ENCODE measurements at regions not wholly inside any gene's neighbourhood (a gene's known extent, or its start where the extent isn't known, plus 50 kb on each side); places are given as distances from the start of the nearest gene placed in this dataset.

GRCh38 chr10:36489611-36490228, 635.7 kb upstream of the ANKRD30A start:
- TF ChIP-seq CTCF (conservative IDR thresholded peaks at IDR 0.05; ENCODE audit: low read depth, low read length): no peak
- Histone ChIP-seq H3K4me1 (ENCODE audit: low read depth, poor library complexity, severe bottlenecking) (no peaks in the 10 kb centered on the region), H3K9ac (no peak overlapping the region), H3K27ac (no peak overlapping the region), H4K20me1 (ENCODE audit: insufficient read depth) (no peaks in the 10 kb centered on the region), H3K36me3 (ENCODE audit: insufficient read depth) (no peaks in the 10 kb centered on the region), H3K79me2 (ENCODE audit: insufficient read depth, low read depth) (no peaks in the 10 kb centered on the region), H3K27me3 (ENCODE audit: insufficient read depth, low read depth) (no peaks in the 10 kb centered on the region), H3K4me2 (no peak overlapping the region), H2AFZ (ENCODE audit: low read depth) (no peak overlapping the region), H3K4me3 (IDR thresholded peaks at IDR 0.05; ENCODE audit: insufficient read depth, low read depth, low read length) (no peak overlapping the region)

- no peaks in the 10 kb centered on the region for H3K79me2 ChIP-seq (ENCODE audit: insufficient read depth, low read depth)
- no peak overlapping the region for H3K4me3 ChIP-seq (IDR thresholded peaks at IDR 0.05; ENCODE audit: insufficient read depth, low read depth, low read length)
- H4K20me1 ChIP-seq (ENCODE audit: insufficient read depth): no peaks in the 10 kb centered on the region
- no peak overlapping the region for H3K9ac ChIP-seq
- no peaks in the 10 kb centered on the region for H3K36me3 ChIP-seq (ENCODE audit: insufficient read depth)
- H3K27me3 ChIP-seq (ENCODE audit: insufficient read depth, low read depth): no peaks in the 10 kb centered on the region
- H2AFZ ChIP-seq (ENCODE audit: low read depth): no peak overlapping the region
- TF ChIP-seq CTCF (conservative IDR thresholded peaks at IDR 0.05; ENCODE audit: low read depth, low read length): no peak
- no peak overlapping the region for H3K4me2 ChIP-seq
- H3K27ac ChIP-seq: no peak overlapping the region
- H3K4me1 ChIP-seq (ENCODE audit: low read depth, poor library complexity, severe bottlenecking): no peaks in the 10 kb centered on the region
Measured at GRCh38 chr10:36489181-36489580, 636.2 kb upstream of the ANKRD30A start.

- no peaks in the 10 kb centered on the region for H3K79me2 ChIP-seq (ENCODE audit: insufficient read depth, low read depth)
- H3K4me2 ChIP-seq: no peak overlapping the region
- H3K9ac ChIP-seq: no peak overlapping the region
- no peaks in the 10 kb centered on the region for H3K27me3 ChIP-seq (ENCODE audit: insufficient read depth, low read depth)
- H3K4me1 ChIP-seq (ENCODE audit: low read depth, poor library complexity, severe bottlenecking): no peaks in the 10 kb centered on the region
- TF ChIP-seq CTCF (conservative IDR thresholded peaks at IDR 0.05; ENCODE audit: low read depth, low read length): no peak
- H3K36me3 ChIP-seq (ENCODE audit: insufficient read depth): no peaks in the 10 kb centered on the region
- no peaks in the 10 kb centered on the region for H4K20me1 ChIP-seq (ENCODE audit: insufficient read depth)
- H3K4me3 ChIP-seq (IDR thresholded peaks at IDR 0.05; ENCODE audit: insufficient read depth, low read depth, low read length): no peak overlapping the region
- H2AFZ ChIP-seq (ENCODE audit: low read depth): no peak overlapping the region
- no peak overlapping the region for H3K27ac ChIP-seq
Measured at GRCh38 chr10:36488579-36488978, 636.8 kb upstream of the ANKRD30A start.

DNA sequence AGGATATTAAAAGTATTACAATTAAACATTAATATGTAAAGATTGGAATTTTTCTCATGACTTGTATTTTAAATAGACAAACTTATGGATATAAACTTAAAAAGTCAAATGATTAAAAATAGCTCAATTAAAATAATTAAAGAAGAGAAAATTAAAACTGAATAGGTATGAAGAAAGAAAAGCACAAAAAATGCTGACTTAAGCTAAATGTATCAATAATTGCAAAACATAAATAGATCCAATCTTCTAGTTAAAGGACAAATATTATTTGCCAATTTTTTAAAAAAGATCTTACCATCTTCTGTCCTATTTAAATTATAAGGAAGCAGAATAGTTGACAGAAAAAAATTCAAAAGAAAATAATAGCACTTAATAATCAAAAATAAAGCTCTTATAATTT, 646.3 kb upstream of the ANKRD30A start:
- Histone ChIP-seq H3K4me3 (IDR thresholded peaks at IDR 0.05; ENCODE audit: insufficient read depth, low read depth, low read length) (no peak overlapping the region), H3K27me3 (ENCODE audit: insufficient read depth, low read depth) (no peaks in the 10 kb centered on the region), H3K4me2 (no peak overlapping the region), H2AFZ (ENCODE audit: low read depth) (no peak overlapping the region), H4K20me1 (ENCODE audit: insufficient read depth) (no peaks in the 10 kb centered on the region), H3K27ac (no peak overlapping the region; the same call in 1 of the 2 replicates), H3K4me1 (ENCODE audit: low read depth, poor library complexity, severe bottlenecking) (no peaks in the 10 kb centered on the region), H3K36me3 (ENCODE audit: insufficient read depth) (no peaks in the 10 kb centered on the region), H3K79me2 (ENCODE audit: insufficient read depth, low read depth) (no peaks in the 10 kb centered on the region), H3K9ac (no peak overlapping the region)
- no peak for TF ChIP-seq CTCF (conservative IDR thresholded peaks at IDR 0.05; ENCODE audit: low read depth, low read length)

Measured in KMS-11 (cell line).